Neural progenitor cell (in vitro differentiated cells): ENCODE measurements at regions not wholly inside any gene's neighbourhood (a gene's known extent, or its start where the extent isn't known, plus 50 kb on each side); places are given as distances from the start of the nearest gene placed in this dataset.

Source experiments
- DNase-seq: peaks from one replicate; pipeline ENCODE4 v3.0.0-alpha.2; 2016; ENCODE audit warnings: low spot score
- H2AFZ ChIP-seq: fragments of 200-600 bp; sonication (generic); replicated peaks from 2 replicates; pipeline ENCODE4 v1.6.1; 2016; ENCODE audit warnings: antibody characterized with exemption
- H3F3A ChIP-seq: fragments of 200-600 bp; sonication (generic); 2 replicates; pipeline ENCODE4 v1.6.1; 2016; ENCODE audit warnings: antibody characterized with exemption, low read depth
- H3K27ac ChIP-seq: fragments of 200-600 bp; sonication (generic); 2 replicates; pipeline ENCODE4 v1.5.1; 2016; ENCODE audit warnings: mild to moderate bottlenecking
- H3K27me3 ChIP-seq: fragments of 200-600 bp; sonication (generic); 2 replicates; pipeline ENCODE4 v1.6.1; 2016; ENCODE audit warnings: mild to moderate bottlenecking, moderate library complexity
- H3K36me3 ChIP-seq: fragments of 200-600 bp; sonication (generic); 2 replicates; pipeline ENCODE4 v1.5.1; 2016
- H3K4me1 ChIP-seq: fragments of 200-600 bp; sonication (generic); 2 replicates; pipeline ENCODE4 v1.6.1; 2016; ENCODE audit warnings: mixed run types
- H3K4me2 ChIP-seq: fragments of 200-600 bp; sonication (generic); 2 replicates; pipeline ENCODE4 v1.6.1; 2016
- H3K4me3 ChIP-seq: fragments of 200-600 bp; sonication (generic); 2 replicates; pipeline ENCODE4 v1.5.1; 2016
- H3K79me2 ChIP-seq: fragments of 200-600 bp; sonication (generic); 2 replicates; pipeline ENCODE4 v1.6.1; 2016; ENCODE audit warnings: low read depth
- H3K9ac ChIP-seq: fragments of 200-600 bp; sonication (generic); 2 replicates; pipeline ENCODE4 v1.6.1; 2016
- H3K9me3 ChIP-seq: fragments of 200-600 bp; sonication (generic); 2 replicates; pipeline ENCODE4 v1.5.1; 2016; ENCODE audit warnings: low read depth
- H4K20me1 ChIP-seq: fragments of 200-600 bp; sonication (generic); 2 replicates; pipeline ENCODE4 v1.6.1; 2016; ENCODE audit warnings: low read depth
- H3K27ac Mint-ChIP-seq: 3 replicates; pipeline ENCODE4 v1.8.0; 2021; ENCODE audit warnings: mixed read lengths
- H3K27me3 Mint-ChIP-seq: 2 replicates; pipeline ENCODE4 v1.8.0; 2022; ENCODE audit warnings: low read depth, mild to moderate bottlenecking, inconsistent platforms, moderate library complexity, mixed read lengths; ENCODE audit not compliant: insufficient read depth
- H3K36me3 Mint-ChIP-seq: 3 replicates; pipeline ENCODE4 v1.8.0; 2021; ENCODE audit warnings: mixed read lengths
- H3K4me1 Mint-ChIP-seq: 3 replicates; pipeline ENCODE4 v1.8.0; 2021; ENCODE audit warnings: mixed read lengths
- H3K4me3 Mint-ChIP-seq: 3 replicates; pipeline ENCODE4 v1.8.0; 2021; ENCODE audit warnings: mild to moderate bottlenecking, moderate library complexity, mixed read lengths
- H3K9me3 Mint-ChIP-seq: 3 replicates; pipeline ENCODE4 v1.8.0; 2020; ENCODE audit warnings: mixed read lengths
- EZH2 ChIP-seq: fragments of 200-600 bp; sonication (generic); IDR thresholded peaks from 2 replicates; pipeline ENCODE4 v1.6.1; 2017; ENCODE audit warnings: antibody characterized with exemption, mild to moderate bottlenecking, moderate library complexity
- EZH2phosphoT487 ChIP-seq: fragments of 200-600 bp; sonication (generic); IDR thresholded peaks from 2 replicates; pipeline ENCODE4 v1.6.1; 2017; ENCODE audit warnings: antibody characterized with exemption
- TF ChIP-seq, protein P1 (sequence below): fragments of 200-600 bp; sonication (generic); IDR thresholded peaks from 2 replicates; pipeline ENCODE4 v1.5.1; 2017; ENCODE audit warnings: antibody characterized with exemption, mild to moderate bottlenecking

- TF ChIP-seq EZH2phosphoT487: no peak
- TF ChIP-seq EZH2: no peak
- TF ChIP-seq, protein P1, sequence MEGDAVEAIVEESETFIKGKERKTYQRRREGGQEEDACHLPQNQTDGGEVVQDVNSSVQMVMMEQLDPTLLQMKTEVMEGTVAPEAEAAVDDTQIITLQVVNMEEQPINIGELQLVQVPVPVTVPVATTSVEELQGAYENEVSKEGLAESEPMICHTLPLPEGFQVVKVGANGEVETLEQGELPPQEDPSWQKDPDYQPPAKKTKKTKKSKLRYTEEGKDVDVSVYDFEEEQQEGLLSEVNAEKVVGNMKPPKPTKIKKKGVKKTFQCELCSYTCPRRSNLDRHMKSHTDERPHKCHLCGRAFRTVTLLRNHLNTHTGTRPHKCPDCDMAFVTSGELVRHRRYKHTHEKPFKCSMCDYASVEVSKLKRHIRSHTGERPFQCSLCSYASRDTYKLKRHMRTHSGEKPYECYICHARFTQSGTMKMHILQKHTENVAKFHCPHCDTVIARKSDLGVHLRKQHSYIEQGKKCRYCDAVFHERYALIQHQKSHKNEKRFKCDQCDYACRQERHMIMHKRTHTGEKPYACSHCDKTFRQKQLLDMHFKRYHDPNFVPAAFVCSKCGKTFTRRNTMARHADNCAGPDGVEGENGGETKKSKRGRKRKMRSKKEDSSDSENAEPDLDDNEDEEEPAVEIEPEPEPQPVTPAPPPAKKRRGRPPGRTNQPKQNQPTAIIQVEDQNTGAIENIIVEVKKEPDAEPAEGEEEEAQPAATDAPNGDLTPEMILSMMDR: no peak
- H3K9me3 ChIP-seq: no peaks in the 10 kb centered on the region
- DNase-seq: no peak
- H3K27me3 ChIP-seq: no peaks in the 10 kb centered on the region
- H3K27ac ChIP-seq: no peak overlapping the region
- no peak overlapping the region for H3K4me3 ChIP-seq
- peaks cover 3% of the 10 kb centered on the region for H3K4me1 Mint-ChIP-seq
- H4K20me1 ChIP-seq: no peaks in the 10 kb centered on the region
- no peak overlapping the region for H3K4me3 Mint-ChIP-seq
- H2AFZ ChIP-seq: no peak overlapping the region
- H3K36me3 Mint-ChIP-seq: no peaks in the 10 kb centered on the region
- no peaks in the 10 kb centered on the region for H3K27me3 Mint-ChIP-seq
- H3K27ac Mint-ChIP-seq: no peak overlapping the region
- H3K36me3 ChIP-seq: no peaks in the 10 kb centered on the region
- H3K9me3 Mint-ChIP-seq: no peaks in the 10 kb centered on the region
- no peaks in the 10 kb centered on the region for H3F3A ChIP-seq
- no peaks in the 10 kb centered on the region for H3K4me1 ChIP-seq
- H3K9ac ChIP-seq: no peak overlapping the region
- H3K79me2 ChIP-seq: no peaks in the 10 kb centered on the region
- H3K4me2 ChIP-seq: no peak overlapping the region
Observed at GRCh38 chr6:144885817-144886216, 600.7 kb downstream of the UTRN start.

DNA sequence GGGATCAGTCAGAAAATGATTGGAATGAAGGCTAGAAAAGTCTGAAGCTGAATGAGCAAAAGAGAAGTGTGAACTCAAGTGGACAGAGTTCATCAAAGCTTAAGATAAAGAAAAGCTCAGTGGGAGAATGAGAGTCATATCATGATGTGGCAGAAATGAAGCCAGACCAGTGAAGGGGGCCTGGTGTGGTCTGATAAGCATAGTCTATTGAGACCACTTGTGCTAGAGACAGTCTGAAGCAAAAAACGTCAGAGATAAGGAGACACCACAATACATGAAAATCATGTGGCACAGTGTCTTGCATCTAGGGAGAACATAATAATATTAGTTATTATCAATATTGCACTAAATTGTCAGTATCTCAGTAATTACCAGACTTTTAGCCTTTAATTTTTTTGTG, 601.5 kb downstream of the UTRN start:
- Histone ChIP-seq H3K4me2 (no peak overlapping the region), H4K20me1 (no peaks in the 10 kb centered on the region), H3K9me3 (no peaks in the 10 kb centered on the region), H3K9ac (no peak overlapping the region), H3K79me2 (no peaks in the 10 kb centered on the region), H3K27me3 (no peaks in the 10 kb centered on the region), H3K36me3 (no peaks in the 10 kb centered on the region), H3K27ac (no peak overlapping the region), H2AFZ (no peak overlapping the region), H3K4me3 (no peak overlapping the region), H3F3A (no peaks in the 10 kb centered on the region), H3K4me1 (no peaks in the 10 kb centered on the region)
- no peaks in the 10 kb centered on the region for H3K27me3 Mint-ChIP-seq
- H3K36me3 Mint-ChIP-seq: no peaks in the 10 kb centered on the region
- TF ChIP-seq, protein P1: no peak
- TF ChIP-seq EZH2phosphoT487: no peak
- no peak for TF ChIP-seq EZH2
- no peak overlapping the region for H3K27ac Mint-ChIP-seq
- H3K4me3 Mint-ChIP-seq: no peak overlapping the region
- peaks cover 3% of the 10 kb centered on the region for H3K4me1 Mint-ChIP-seq
- no peaks in the 10 kb centered on the region for H3K9me3 Mint-ChIP-seq
- no peak for DNase-seq

GRCh38 chr6:144888621-144889020, 603.5 kb downstream of the UTRN start:
- Histone ChIP-seq H4K20me1 (no peaks in the 10 kb centered on the region), H3K79me2 (no peaks in the 10 kb centered on the region), H3K27ac (no peak overlapping the region), H3K36me3 (no peaks in the 10 kb centered on the region), H2AFZ (no peak overlapping the region), H3K4me3 (no peak overlapping the region), H3K9ac (no peak overlapping the region), H3K4me1 (no peaks in the 10 kb centered on the region), H3K4me2 (no peak overlapping the region), H3K27me3 (no peaks in the 10 kb centered on the region), H3F3A (no peaks in the 10 kb centered on the region), H3K9me3 (no peaks in the 10 kb centered on the region)
- DNase-seq: no peak
- TF ChIP-seq EZH2phosphoT487 (no peak), EZH2 (no peak)
- TF ChIP-seq, protein P1: no peak
- H3K4me3 Mint-ChIP-seq: no peak overlapping the region
- no peak overlapping the region for H3K27ac Mint-ChIP-seq
- no peaks in the 10 kb centered on the region for H3K9me3 Mint-ChIP-seq
- no peaks in the 10 kb centered on the region for H3K36me3 Mint-ChIP-seq
- H3K27me3 Mint-ChIP-seq: no peaks in the 10 kb centered on the region
- H3K4me1 Mint-ChIP-seq: peaks cover 3% of the 10 kb centered on the region
